ENCODE measurements at regions not wholly inside any gene's neighbourhood (a gene's known extent, or its start where the extent isn't known, plus 50 kb on each side); places are given as distances from the start of the nearest gene placed in this dataset.

DNA sequence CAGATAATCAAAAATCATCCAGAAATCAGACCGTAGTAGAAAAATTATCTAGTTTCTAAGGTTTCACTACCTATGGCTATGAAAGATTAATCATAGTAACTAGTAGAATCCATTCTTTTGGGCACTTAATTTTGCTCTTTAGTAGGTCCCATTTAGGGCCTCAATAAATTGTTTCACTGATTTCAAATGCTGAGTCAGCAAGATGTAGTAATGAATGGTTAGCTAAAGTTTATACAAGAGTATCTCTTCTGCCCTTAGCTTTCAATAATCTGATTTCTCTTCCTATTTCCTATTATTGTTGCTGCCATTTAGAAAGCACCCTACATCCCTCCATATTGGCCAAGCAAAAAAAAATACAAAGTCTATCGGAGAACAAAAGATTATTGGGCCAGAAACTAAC, 283.2 kb upstream of the PCDH10 start:
- H3K27me3 ChIP-seq (ENCODE audit: insufficient read depth, low read depth, low read length) = no peaks in the 10 kb centered on the region
- H4K20me1 ChIP-seq (ENCODE audit: insufficient read depth) = no peaks in the 10 kb centered on the region
- H3K79me2 ChIP-seq (replicated peaks; ENCODE audit: insufficient read depth, low read length) = no peaks in the 10 kb centered on the region
- H3K4me2 ChIP-seq (ENCODE audit: low read length) = no peak overlapping the region
- no peaks in the 10 kb centered on the region for H3K9me2 ChIP-seq (ENCODE audit: insufficient read depth, low read length)
- no peak overlapping the region for H3K9ac ChIP-seq (ENCODE audit: low read length)
- H3K4me3 ChIP-seq (ENCODE audit: low read length) = no peak overlapping the region
- H3K36me3 ChIP-seq (ENCODE audit: insufficient read depth, low read length) = no peaks in the 10 kb centered on the region
- no peak overlapping the region for H2AFZ ChIP-seq (ENCODE audit: low read depth, low read length)
- H3K27ac ChIP-seq (ENCODE audit: low read length) = no peak overlapping the region
- H3K9me3 ChIP-seq (ENCODE audit: low read length) = no peaks in the 10 kb centered on the region
- no peaks in the 10 kb centered on the region for H3F3A ChIP-seq (ENCODE audit: insufficient read depth, low read length, poor library complexity, severe bottlenecking)
- TF ChIP-seq MXI1 (conservative IDR thresholded peaks at IDR 0.05; ENCODE audit: poor library complexity, severe bottlenecking) (no peak), EP300 (conservative IDR thresholded peaks at IDR 0.05; ENCODE audit: poor library complexity, severe bottlenecking) (no peak)

DNA sequence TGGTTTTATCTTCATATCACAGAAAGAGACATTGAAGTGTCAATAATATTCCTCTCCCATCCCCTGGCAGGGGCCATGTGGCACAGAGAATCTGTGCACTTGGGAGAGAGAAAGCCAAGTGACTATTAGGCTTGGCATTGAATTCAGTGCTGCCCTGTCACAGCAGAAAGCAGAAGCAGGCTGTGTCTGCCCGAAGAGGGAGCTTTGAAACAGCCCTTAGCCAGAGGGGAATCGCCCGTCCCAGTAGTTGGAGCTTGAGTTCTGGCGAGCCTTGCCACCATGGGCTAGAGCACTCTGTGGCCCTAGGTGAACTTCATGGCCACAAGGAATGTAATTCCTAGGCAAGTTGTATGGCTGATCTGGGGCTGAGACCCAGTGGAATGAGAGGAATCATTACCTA, 282.5 kb upstream of the PCDH10 start:
- Histone ChIP-seq H3K9me2 (ENCODE audit: insufficient read depth, low read length) (no peaks in the 10 kb centered on the region), H2AFZ (ENCODE audit: low read depth, low read length) (no peak overlapping the region), H3K9ac (ENCODE audit: low read length) (no peak overlapping the region), H3K4me3 (ENCODE audit: low read length) (no peak overlapping the region), H3K27me3 (ENCODE audit: insufficient read depth, low read depth, low read length) (no peaks in the 10 kb centered on the region), H3K4me2 (ENCODE audit: low read length) (no peak overlapping the region), H3K36me3 (ENCODE audit: insufficient read depth, low read length) (no peaks in the 10 kb centered on the region), H3K9me3 (ENCODE audit: low read length) (no peaks in the 10 kb centered on the region), H3F3A (ENCODE audit: insufficient read depth, low read length, poor library complexity, severe bottlenecking) (no peaks in the 10 kb centered on the region), H3K27ac (ENCODE audit: low read length) (no peak overlapping the region), H3K79me2 (replicated peaks; ENCODE audit: insufficient read depth, low read length) (no peaks in the 10 kb centered on the region), H4K20me1 (ENCODE audit: insufficient read depth) (no peaks in the 10 kb centered on the region)
- TF ChIP-seq TAF1 (IDR thresholded peaks at IDR 0.05; ENCODE audit: low read depth) = no peak
- no peak for TF ChIP-seq MXI1 (conservative IDR thresholded peaks at IDR 0.05; ENCODE audit: poor library complexity, severe bottlenecking)

DNA sequence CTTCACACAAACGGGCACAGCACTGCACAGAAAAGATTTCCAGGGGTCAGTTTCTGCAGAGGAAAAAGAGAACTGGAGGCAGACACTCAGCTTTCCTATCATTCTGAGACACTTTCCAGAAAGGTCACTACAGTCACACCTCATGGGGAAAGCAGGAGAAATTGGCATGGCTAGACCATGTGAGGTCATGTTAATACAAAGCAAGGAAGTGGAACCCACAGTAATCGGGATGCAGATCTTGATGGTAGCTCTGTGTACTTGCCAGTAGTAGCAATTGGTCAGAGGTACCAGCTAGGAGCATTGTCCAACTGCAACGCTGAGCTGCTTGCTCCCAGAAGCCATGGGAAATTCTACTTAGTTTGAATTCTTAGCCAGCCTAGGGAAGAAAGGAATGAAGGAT, 255.3 kb upstream of the PCDH10 start:
- H3K27ac ChIP-seq (ENCODE audit: low read length) = no peak overlapping the region
- H4K20me1 ChIP-seq (ENCODE audit: insufficient read depth) = no peaks in the 10 kb centered on the region
- no peaks in the 10 kb centered on the region for H3K9me2 ChIP-seq (ENCODE audit: insufficient read depth, low read length)
- no peaks in the 10 kb centered on the region for H3F3A ChIP-seq (ENCODE audit: insufficient read depth, low read length, poor library complexity, severe bottlenecking)
- H3K36me3 ChIP-seq (ENCODE audit: insufficient read depth, low read length) = no peaks in the 10 kb centered on the region
- no peak overlapping the region for H2AFZ ChIP-seq (ENCODE audit: low read depth, low read length)
- H3K9ac ChIP-seq (ENCODE audit: low read length) = no peak overlapping the region
- no peak overlapping the region for H3K4me2 ChIP-seq (ENCODE audit: low read length)
- H3K4me3 ChIP-seq (ENCODE audit: low read length) = no peak overlapping the region
- H3K27me3 ChIP-seq (ENCODE audit: insufficient read depth, low read depth, low read length) = no peaks in the 10 kb centered on the region
- H3K9me3 ChIP-seq (ENCODE audit: low read length) = no peaks in the 10 kb centered on the region
- no peak for TF ChIP-seq MXI1 (conservative IDR thresholded peaks at IDR 0.05; ENCODE audit: poor library complexity, severe bottlenecking)
- no peak for TF ChIP-seq EZH2 (IDR thresholded peaks at IDR 0.05; ENCODE audit: borderline replicate concordance, insufficient read depth, low read length, poor library complexity, severe bottlenecking)
- no peak for TF ChIP-seq EP300 (conservative IDR thresholded peaks at IDR 0.05; ENCODE audit: poor library complexity, severe bottlenecking)
- TF ChIP-seq, protein P1, sequence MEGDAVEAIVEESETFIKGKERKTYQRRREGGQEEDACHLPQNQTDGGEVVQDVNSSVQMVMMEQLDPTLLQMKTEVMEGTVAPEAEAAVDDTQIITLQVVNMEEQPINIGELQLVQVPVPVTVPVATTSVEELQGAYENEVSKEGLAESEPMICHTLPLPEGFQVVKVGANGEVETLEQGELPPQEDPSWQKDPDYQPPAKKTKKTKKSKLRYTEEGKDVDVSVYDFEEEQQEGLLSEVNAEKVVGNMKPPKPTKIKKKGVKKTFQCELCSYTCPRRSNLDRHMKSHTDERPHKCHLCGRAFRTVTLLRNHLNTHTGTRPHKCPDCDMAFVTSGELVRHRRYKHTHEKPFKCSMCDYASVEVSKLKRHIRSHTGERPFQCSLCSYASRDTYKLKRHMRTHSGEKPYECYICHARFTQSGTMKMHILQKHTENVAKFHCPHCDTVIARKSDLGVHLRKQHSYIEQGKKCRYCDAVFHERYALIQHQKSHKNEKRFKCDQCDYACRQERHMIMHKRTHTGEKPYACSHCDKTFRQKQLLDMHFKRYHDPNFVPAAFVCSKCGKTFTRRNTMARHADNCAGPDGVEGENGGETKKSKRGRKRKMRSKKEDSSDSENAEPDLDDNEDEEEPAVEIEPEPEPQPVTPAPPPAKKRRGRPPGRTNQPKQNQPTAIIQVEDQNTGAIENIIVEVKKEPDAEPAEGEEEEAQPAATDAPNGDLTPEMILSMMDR (IDR thresholded peaks at IDR 0.05; ENCODE audit: poor library complexity, severe bottlenecking) = no peak
- TF ChIP-seq RAD21 (conservative IDR thresholded peaks at IDR 0.05) = no peak
- no peak for TF ChIP-seq POLR2AphosphoS5 (IDR thresholded peaks at IDR 0.05)
- H3K79me2 ChIP-seq (replicated peaks; ENCODE audit: insufficient read depth, low read length) = no peaks in the 10 kb centered on the region

DNA sequence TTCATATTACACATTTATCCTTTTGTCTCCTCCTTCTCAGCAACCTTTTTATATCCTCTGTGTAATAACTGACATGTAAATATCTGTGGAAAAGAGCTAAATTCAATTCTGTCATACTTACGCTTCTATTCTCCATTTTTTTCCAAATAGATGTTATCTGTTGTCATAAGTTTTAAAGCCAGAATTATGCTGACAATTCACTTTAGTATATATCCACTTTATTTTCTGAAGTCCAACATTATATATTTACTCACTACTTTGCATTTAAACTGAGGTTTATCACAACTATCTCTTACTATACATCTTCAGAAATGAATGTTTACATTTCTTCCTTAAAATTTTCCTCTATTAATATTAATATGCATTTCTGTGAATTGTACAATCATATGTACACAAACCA, 247.9 kb upstream of the PCDH10 start:
- no peaks in the 10 kb centered on the region for H4K20me1 ChIP-seq (ENCODE audit: insufficient read depth)
- H3K4me2 ChIP-seq (ENCODE audit: low read length) = no peak overlapping the region
- H3K27me3 ChIP-seq (ENCODE audit: insufficient read depth, low read depth, low read length) = no peaks in the 10 kb centered on the region
- TF ChIP-seq RAD21 (conservative IDR thresholded peaks at IDR 0.05) (no peak), TAF1 (IDR thresholded peaks at IDR 0.05; ENCODE audit: low read depth) (no peak), POLR2AphosphoS5 (IDR thresholded peaks at IDR 0.05) (no peak), EZH2 (IDR thresholded peaks at IDR 0.05; ENCODE audit: borderline replicate concordance, insufficient read depth, low read length, poor library complexity, severe bottlenecking) (no peak)
- TF ChIP-seq, protein P2, sequence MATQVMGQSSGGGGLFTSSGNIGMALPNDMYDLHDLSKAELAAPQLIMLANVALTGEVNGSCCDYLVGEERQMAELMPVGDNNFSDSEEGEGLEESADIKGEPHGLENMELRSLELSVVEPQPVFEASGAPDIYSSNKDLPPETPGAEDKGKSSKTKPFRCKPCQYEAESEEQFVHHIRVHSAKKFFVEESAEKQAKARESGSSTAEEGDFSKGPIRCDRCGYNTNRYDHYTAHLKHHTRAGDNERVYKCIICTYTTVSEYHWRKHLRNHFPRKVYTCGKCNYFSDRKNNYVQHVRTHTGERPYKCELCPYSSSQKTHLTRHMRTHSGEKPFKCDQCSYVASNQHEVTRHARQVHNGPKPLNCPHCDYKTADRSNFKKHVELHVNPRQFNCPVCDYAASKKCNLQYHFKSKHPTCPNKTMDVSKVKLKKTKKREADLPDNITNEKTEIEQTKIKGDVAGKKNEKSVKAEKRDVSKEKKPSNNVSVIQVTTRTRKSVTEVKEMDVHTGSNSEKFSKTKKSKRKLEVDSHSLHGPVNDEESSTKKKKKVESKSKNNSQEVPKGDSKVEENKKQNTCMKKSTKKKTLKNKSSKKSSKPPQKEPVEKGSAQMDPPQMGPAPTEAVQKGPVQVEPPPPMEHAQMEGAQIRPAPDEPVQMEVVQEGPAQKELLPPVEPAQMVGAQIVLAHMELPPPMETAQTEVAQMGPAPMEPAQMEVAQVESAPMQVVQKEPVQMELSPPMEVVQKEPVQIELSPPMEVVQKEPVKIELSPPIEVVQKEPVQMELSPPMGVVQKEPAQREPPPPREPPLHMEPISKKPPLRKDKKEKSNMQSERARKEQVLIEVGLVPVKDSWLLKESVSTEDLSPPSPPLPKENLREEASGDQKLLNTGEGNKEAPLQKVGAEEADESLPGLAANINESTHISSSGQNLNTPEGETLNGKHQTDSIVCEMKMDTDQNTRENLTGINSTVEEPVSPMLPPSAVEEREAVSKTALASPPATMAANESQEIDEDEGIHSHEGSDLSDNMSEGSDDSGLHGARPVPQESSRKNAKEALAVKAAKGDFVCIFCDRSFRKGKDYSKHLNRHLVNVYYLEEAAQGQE (IDR thresholded peaks at IDR 0.05; ENCODE audit: borderline replicate concordance) = no peak
- H3K9me3 ChIP-seq (ENCODE audit: low read length) = no peaks in the 10 kb centered on the region
- H3K9me2 ChIP-seq (ENCODE audit: insufficient read depth, low read length) = no peaks in the 10 kb centered on the region
- H2AFZ ChIP-seq (ENCODE audit: low read depth, low read length) = no peak overlapping the region
- H3K79me2 ChIP-seq (replicated peaks; ENCODE audit: insufficient read depth, low read length) = no peaks in the 10 kb centered on the region
- no peak overlapping the region for H3K4me3 ChIP-seq (ENCODE audit: low read length)
- H3K36me3 ChIP-seq (ENCODE audit: insufficient read depth, low read length) = no peaks in the 10 kb centered on the region
- no peak overlapping the region for H3K9ac ChIP-seq (ENCODE audit: low read length)
- no peak overlapping the region for H3K27ac ChIP-seq (ENCODE audit: low read length)
- H3F3A ChIP-seq (ENCODE audit: insufficient read depth, low read length, poor library complexity, severe bottlenecking) = no peaks in the 10 kb centered on the region
